Erythroblast (primary cell): ENCODE measurements at regions not wholly inside any gene's neighbourhood (a gene's known extent, or its start where the extent isn't known, plus 50 kb on each side); places are given as distances from the start of the nearest gene placed in this dataset.

ENCODE experiments used
- GATA1 ChIP-seq: IDR thresholded peaks from 2 replicates; pipeline ENCODE4 v1.6.1; 2011; ENCODE audit warnings: low read depth, mild to moderate bottlenecking, control low read depth, low read length, moderate library complexity
- POLR2A ChIP-seq: IDR thresholded peaks from 2 replicates; pipeline ENCODE4 v1.6.1; 2011; ENCODE audit warnings: mild to moderate bottlenecking, low read length

DNA sequence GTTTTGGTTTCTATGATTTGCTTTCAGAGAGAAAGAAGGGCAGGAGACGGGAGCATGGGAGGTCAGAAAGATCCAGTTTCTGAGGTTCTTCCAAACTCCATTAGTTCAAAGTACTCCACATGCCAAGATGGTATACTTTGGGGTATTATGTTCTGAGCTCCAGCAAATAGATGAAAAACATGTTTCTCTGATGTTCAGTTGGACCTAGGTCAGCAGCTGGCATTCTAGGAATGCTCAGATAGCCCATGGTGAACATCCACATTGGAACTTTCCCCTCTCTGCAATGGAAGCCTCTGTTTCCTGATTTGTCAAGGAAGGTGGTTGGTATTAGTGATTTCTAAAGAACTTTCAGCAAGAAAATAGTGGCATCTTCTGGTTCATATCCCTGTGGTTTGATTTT is 257.5 kb downstream of the KTN1 start:
- TF ChIP-seq POLR2A (no peak), GATA1 (no peak)
